Psoas muscle (tissue), 7 donors: ENCODE measurements at regions not wholly inside any gene's neighbourhood (a gene's known extent, or its start where the extent isn't known, plus 50 kb on each side); places are given as distances from the start of the nearest gene placed in this dataset.
"Not testable (repeated sequence)": the region's sequence is repeated elsewhere in the genome, so short reads cannot be mapped to it uniquely, and the experiment has no call there.

Experiments used
- ATAC-seq, 4 donors: fragments of 200-7000 bp; cut with Tn5 transposase; one replicate each; pipeline ENCODE4 v1.9.1; 2020; ENCODE audit warnings: moderate library complexity in 3 of 4, mild to moderate bottlenecking in 2 of 4
- DNase-seq, 2 donors: peaks; one replicate each; pipeline ENCODE4 v3.0.0-alpha.2; 2020
- H3K27ac ChIP-seq: fragments of 200-600 bp; one replicate; pipeline ENCODE4 v1.8.0; 2022
- H3K27me3 ChIP-seq, 3 donors: fragments of 200-600 bp in 1 of 3; one replicate each; pipeline versions ENCODE4 v1.6.1 to v1.8.0; 2013 to 2022; ENCODE audit warnings: low read length in 2 of 3, mild to moderate bottlenecking in 2 of 3, moderate library complexity in 1 of 3; ENCODE audit not compliant: insufficient read depth in 3 of 3
- H3K36me3 ChIP-seq, 2 donors: fragments of 200-600 bp in 1 of 2; one replicate each; pipeline versions ENCODE4 v1.6.1 to v1.8.0; 2013 to 2022; ENCODE audit warnings: low read depth in 1 of 2, mild to moderate bottlenecking in 1 of 2, moderate library complexity in 1 of 2; ENCODE audit not compliant: insufficient read depth in 1 of 2
- H3K4me1 ChIP-seq: fragments of 200-600 bp; one replicate; pipeline ENCODE4 v1.8.0; 2022
- H3K4me3 ChIP-seq: fragments of 200-600 bp; one replicate; pipeline ENCODE4 v1.8.0; 2022; ENCODE audit warnings: mild to moderate bottlenecking
- H3K9me3 ChIP-seq: fragments of 200-600 bp; one replicate; pipeline ENCODE4 v1.8.0; 2022
- CTCF ChIP-seq: fragments of 200-600 bp; IDR thresholded peaks from one replicate; pipeline ENCODE4 v1.8.0; 2022; ENCODE audit warnings: antibody characterized with exemption
- WGBS, 3 donors: extraction: QIAGEN DNeasy Blood & Tissue Kit; methylation state at CpG; one replicate each; pipeline versions ENCODE4 v1.1.6 to v1.1.7; 2013; 5-methylcytosine and 5-hydroxymethylcytosine counted together
- intact Hi-C, 2 donors: fragments of 100-400 bp; cut with DNase I; formaldehyde crosslinking; loops; one replicate each; pipeline versions ENCODE4 v1.11.0 to v1.14.2; 2022
- donor health status: healthy with polysubstance abuse.
- donor health status: DM: no; HTN: no; CAD: no; lungs with moderate emphysema.
- donor health status: Bipolar disorder and iron deficiency.
- donor health status: healthy.
- donor health status: DM: yes; HTN: yes; CAD: no.
- donor health status: DM: no; HTN: no; CAD: no.
- donor health status: DM: yes; HTN: yes; CAD: no.

DNA sequence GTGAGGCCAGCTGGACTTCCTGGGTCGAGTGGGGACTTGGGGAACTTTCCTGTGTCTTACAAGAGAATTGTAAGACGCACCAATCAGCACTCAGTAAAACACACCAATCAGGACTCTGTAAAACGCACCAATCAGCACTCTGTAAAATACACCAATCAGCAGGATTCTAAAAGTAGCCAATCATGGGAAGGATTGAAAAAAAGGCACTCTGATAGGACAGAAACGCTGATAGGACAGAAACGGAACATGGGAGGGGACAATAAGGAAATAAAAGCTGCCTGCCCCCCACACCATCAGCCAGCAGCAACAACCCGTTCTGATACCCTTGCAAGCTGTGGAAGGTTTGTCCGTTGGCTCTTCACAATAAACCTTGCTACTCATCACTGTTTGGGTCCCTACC is 73.1 kb upstream of the SGCG start:
- TF ChIP-seq CTCF = no peak
- Histone ChIP-seq H3K36me3 (no peaks in the 10 kb centered on the region), H3K4me1 (no peaks in the 10 kb centered on the region), H3K27me3 (no peaks in the 10 kb centered on the region), H3K4me3 (no peak overlapping the region), H3K27ac (no peak overlapping the region), H3K9me3 (no peaks in the 10 kb centered on the region)
- WGBS, 3 donors = 83 to 86% (median 85%) methylated on average over 7 of the region's 7 CpGs
- intact Hi-C loops = no loop called here
- no peak for DNase-seq
- no peak for ATAC-seq

DNA sequence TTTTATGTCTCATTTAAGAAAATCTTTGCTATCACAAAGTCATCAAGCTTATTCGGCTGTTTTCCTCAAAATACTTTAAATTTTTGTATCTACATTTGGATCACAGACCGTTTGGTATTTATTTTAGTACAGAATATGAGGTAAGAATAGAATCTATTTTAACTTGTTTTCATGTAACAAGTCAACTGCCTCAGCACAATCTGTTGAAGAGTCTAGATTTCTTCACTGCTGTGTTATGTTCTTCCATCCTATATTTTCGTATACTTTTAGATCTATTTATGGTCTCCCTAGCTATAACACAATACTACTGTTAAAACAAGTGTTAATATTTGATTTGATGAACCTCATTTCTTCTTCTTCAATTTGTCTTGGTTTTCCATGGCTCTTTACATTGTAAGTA is 61.6 kb upstream of the SGCG start:
- Histone ChIP-seq H3K27me3 (no peaks in the 10 kb centered on the region), H3K9me3 (no peaks in the 10 kb centered on the region), H3K27ac (no peak overlapping the region), H3K4me1 (no peaks in the 10 kb centered on the region), H3K36me3 (no peaks in the 10 kb centered on the region), H3K4me3 (no peak overlapping the region)
- DNase-seq (no peak), ATAC-seq (no peak)
- 74 to 83% (median 75%) methylated on average over 3 of the region's 3 CpGs for WGBS, 3 donors
- no peak for TF ChIP-seq CTCF
- intact Hi-C loops = no loop called here

DNA sequence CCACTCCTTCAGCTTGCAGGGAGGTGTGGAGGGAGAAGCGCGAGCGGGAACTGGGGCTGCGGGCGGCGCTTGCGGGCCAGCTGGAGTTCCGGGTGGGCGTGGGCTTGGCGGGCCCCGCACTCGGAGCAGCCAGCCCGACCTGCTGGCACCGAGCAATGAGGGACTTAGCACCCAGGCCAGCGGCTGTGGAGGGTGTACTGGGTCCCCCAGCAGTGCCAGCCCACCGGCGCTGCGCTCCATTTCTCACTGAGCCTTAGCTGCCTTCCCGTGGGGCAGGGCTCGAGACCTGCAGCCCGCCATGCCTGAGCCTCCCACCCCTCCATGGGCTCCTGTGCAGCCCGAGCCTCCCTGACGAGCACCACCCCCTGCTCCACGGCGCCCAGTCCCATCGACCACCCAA is 53.2 kb upstream of the SGCG start:
- WGBS, 3 donors = 93 to 95% (median 93%) methylated on average over 20 to 26 of the region's 26 CpGs

GRCh38 chr13:23129331-23129730 is 51.4 kb upstream of the SGCG start:
- DNase-seq (no peak), ATAC-seq (no peak)
- H3K27ac ChIP-seq = no peak overlapping the region
- no peaks in the 10 kb centered on the region for H3K36me3 ChIP-seq
- H3K9me3 ChIP-seq = no peaks in the 10 kb centered on the region
- no peaks in the 10 kb centered on the region for H3K4me1 ChIP-seq
- intact Hi-C loops = no loop called here
- no peak for TF ChIP-seq CTCF
- no peaks in the 10 kb centered on the region for H3K27me3 ChIP-seq
- 74 to 79% (median 75%) methylated on average over 3 of the region's 3 CpGs for WGBS, 3 donors
- H3K4me3 ChIP-seq = no peak overlapping the region

More for the DNA sequence above, 53.2 kb upstream of the SGCG start:
- intact Hi-C loops, H3K27ac ChIP-seq, H3K36me3 ChIP-seq, DNase-seq, H3K9me3 ChIP-seq, H3K4me3 ChIP-seq, H3K4me1 ChIP-seq, ATAC-seq, H3K27me3 ChIP-seq: not testable (repeated sequence)
